ENCODE measurements at regions not wholly inside any gene's neighbourhood (a gene's known extent, or its start where the extent isn't known, plus 50 kb on each side); places are given as distances from the start of the nearest gene placed in this dataset.

DNA sequence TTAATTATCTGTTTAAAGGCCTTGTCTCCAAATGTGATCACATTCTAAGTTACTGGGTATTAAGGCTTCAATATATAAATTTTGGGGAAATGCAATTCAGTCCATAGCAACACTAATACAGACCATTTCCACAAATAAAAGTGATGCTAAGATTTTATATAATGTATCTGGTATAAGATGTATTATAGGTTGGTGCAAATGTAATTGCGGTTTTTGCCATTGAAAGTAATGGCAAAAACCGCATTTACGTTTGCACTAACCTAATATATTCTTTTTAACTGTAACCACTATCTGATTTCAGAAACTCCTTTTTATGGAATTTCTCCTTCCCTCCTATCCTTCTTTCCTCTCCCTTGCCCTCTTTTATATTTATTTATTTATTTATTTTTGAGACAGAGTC is 1020.6 kb downstream of the BCL11A start:
- TF ChIP-seq BACH2 (CRISPR knock-in tag; IDR thresholded peaks at IDR 0.05; ENCODE audit: borderline replicate concordance) = no peak
- TF ChIP-seq SNAI2 (CRISPR knock-in tag; IDR thresholded peaks at IDR 0.05) = no peak
- no peak for TF ChIP-seq CSDC2 (CRISPR knock-in tag; IDR thresholded peaks at IDR 0.05)
- TF ChIP-seq ARNTL (CRISPR knock-in tag; IDR thresholded peaks at IDR 0.05; ENCODE audit: borderline replicate concordance, low read depth) = no peak
- TF ChIP-seq ZFP30 (CRISPR knock-in tag; IDR thresholded peaks at IDR 0.05) = no peak
- TF ChIP-seq, protein P1, sequence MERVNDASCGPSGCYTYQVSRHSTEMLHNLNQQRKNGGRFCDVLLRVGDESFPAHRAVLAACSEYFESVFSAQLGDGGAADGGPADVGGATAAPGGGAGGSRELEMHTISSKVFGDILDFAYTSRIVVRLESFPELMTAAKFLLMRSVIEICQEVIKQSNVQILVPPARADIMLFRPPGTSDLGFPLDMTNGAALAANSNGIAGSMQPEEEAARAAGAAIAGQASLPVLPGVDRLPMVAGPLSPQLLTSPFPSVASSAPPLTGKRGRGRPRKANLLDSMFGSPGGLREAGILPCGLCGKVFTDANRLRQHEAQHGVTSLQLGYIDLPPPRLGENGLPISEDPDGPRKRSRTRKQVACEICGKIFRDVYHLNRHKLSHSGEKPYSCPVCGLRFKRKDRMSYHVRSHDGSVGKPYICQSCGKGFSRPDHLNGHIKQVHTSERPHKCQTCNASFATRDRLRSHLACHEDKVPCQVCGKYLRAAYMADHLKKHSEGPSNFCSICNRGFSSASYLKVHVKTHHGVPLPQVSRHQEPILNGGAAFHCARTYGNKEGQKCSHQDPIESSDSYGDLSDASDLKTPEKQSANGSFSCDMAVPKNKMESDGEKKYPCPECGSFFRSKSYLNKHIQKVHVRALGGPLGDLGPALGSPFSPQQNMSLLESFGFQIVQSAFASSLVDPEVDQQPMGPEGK (CRISPR knock-in tag; IDR thresholded peaks at IDR 0.05; ENCODE audit: borderline replicate concordance) = no peak
- TF ChIP-seq TCF4 (CRISPR knock-in tag; IDR thresholded peaks at IDR 0.05; ENCODE audit: borderline replicate concordance) = no peak
- TF ChIP-seq, protein P2, sequence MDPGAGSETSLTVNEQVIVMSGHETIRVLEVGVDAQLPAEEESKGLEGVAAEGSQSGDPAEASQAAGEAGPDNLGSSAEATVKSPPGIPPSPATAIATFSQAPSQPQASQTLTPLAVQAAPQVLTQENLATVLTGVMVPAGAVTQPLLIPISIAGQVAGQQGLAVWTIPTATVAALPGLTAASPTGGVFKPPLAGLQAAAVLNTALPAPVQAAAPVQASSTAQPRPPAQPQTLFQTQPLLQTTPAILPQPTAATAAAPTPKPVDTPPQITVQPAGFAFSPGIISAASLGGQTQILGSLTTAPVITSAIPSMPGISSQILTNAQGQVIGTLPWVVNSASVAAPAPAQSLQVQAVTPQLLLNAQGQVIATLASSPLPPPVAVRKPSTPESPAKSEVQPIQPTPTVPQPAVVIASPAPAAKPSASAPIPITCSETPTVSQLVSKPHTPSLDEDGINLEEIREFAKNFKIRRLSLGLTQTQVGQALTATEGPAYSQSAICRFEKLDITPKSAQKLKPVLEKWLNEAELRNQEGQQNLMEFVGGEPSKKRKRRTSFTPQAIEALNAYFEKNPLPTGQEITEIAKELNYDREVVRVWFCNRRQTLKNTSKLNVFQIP (CRISPR knock-in tag; IDR thresholded peaks at IDR 0.05; ENCODE audit: borderline replicate concordance, low read depth) = no peak
- no peak for TF ChIP-seq ISL1 (CRISPR knock-in tag; IDR thresholded peaks at IDR 0.05)
- TF ChIP-seq, protein P3, sequence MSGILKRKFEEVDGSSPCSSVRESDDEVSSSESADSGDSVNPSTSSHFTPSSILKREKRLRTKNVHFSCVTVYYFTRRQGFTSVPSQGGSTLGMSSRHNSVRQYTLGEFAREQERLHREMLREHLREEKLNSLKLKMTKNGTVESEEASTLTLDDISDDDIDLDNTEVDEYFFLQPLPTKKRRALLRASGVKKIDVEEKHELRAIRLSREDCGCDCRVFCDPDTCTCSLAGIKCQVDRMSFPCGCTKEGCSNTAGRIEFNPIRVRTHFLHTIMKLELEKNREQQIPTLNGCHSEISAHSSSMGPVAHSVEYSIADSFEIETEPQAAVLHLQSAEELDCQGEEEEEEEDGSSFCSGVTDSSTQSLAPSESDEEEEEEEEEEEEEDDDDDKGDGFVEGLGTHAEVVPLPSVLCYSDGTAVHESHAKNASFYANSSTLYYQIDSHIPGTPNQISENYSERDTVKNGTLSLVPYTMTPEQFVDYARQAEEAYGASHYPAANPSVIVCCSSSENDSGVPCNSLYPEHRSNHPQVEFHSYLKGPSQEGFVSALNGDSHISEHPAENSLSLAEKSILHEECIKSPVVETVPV (CRISPR knock-in tag; IDR thresholded peaks at IDR 0.05) = no peak
- no peak for TF ChIP-seq TOX (CRISPR knock-in tag; IDR thresholded peaks at IDR 0.05; ENCODE audit: borderline replicate concordance)
- TF ChIP-seq, protein P4, sequence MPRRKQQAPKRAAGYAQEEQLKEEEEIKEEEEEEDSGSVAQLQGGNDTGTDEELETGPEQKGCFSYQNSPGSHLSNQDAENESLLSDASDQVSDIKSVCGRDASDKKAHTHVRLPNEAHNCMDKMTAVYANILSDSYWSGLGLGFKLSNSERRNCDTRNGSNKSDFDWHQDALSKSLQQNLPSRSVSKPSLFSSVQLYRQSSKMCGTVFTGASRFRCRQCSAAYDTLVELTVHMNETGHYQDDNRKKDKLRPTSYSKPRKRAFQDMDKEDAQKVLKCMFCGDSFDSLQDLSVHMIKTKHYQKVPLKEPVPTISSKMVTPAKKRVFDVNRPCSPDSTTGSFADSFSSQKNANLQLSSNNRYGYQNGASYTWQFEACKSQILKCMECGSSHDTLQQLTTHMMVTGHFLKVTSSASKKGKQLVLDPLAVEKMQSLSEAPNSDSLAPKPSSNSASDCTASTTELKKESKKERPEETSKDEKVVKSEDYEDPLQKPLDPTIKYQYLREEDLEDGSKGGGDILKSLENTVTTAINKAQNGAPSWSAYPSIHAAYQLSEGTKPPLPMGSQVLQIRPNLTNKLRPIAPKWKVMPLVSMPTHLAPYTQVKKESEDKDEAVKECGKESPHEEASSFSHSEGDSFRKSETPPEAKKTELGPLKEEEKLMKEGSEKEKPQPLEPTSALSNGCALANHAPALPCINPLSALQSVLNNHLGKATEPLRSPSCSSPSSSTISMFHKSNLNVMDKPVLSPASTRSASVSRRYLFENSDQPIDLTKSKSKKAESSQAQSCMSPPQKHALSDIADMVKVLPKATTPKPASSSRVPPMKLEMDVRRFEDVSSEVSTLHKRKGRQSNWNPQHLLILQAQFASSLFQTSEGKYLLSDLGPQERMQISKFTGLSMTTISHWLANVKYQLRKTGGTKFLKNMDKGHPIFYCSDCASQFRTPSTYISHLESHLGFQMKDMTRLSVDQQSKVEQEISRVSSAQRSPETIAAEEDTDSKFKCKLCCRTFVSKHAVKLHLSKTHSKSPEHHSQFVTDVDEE (CRISPR knock-in tag; IDR thresholded peaks at IDR 0.05) = no peak
- TF ChIP-seq, protein P5, sequence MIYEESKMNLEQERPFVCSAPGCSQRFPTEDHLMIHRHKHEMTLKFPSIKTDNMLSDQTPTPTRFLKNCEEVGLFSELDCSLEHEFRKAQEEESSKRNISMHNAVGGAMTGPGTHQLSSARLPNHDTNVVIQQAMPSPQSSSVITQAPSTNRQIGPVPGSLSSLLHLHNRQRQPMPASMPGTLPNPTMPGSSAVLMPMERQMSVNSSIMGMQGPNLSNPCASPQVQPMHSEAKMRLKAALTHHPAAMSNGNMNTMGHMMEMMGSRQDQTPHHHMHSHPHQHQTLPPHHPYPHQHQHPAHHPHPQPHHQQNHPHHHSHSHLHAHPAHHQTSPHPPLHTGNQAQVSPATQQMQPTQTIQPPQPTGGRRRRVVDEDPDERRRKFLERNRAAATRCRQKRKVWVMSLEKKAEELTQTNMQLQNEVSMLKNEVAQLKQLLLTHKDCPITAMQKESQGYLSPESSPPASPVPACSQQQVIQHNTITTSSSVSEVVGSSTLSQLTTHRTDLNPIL (CRISPR knock-in tag; IDR thresholded peaks at IDR 0.05; ENCODE audit: low read depth) = no peak
- no peak for TF ChIP-seq ZC3H10 (CRISPR knock-in tag; IDR thresholded peaks at IDR 0.05)
- TF ChIP-seq PPARA (CRISPR knock-in tag; IDR thresholded peaks at IDR 0.05; ENCODE audit: borderline replicate concordance) = no peak
- no peak for TF ChIP-seq OSR1 (CRISPR knock-in tag; IDR thresholded peaks at IDR 0.05)
- TF ChIP-seq ESRRG (CRISPR knock-in tag; IDR thresholded peaks at IDR 0.05) = no peak
- no peak for TF ChIP-seq GLIS3 (CRISPR knock-in tag; IDR thresholded peaks at IDR 0.05)

DNA sequence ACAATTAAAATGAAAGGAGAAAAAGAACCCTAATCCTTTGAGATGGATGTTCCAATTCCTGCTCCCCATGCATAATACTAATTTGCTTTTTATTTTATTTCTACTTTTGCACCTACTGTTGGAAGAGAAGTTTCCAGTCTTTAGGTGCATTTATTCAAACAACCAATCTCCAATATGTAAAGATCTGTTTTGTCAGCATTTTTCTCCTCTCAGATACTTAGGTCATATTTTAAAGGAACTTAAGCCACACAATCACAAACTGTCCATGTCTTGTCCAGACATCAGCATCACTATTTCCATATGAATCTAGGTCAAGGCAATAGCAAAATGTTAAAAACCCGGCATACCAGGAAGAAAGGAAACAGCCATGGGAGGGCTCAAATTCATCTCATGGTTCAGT is 1023.2 kb downstream of the BCL11A start:
- ATAC-seq = no peak
- TF ChIP-seq OSR1 (CRISPR knock-in tag; IDR thresholded peaks at IDR 0.05) = no peak
- TF ChIP-seq SNAI2 (CRISPR knock-in tag; IDR thresholded peaks at IDR 0.05) = no peak
- TF ChIP-seq, protein P3 (CRISPR knock-in tag; IDR thresholded peaks at IDR 0.05) = no peak
- TF ChIP-seq, protein P4 (CRISPR knock-in tag; IDR thresholded peaks at IDR 0.05) = no peak
- no peak for TF ChIP-seq ZNF8 (CRISPR knock-in tag; IDR thresholded peaks at IDR 0.05)
- TF ChIP-seq ZFP30 (CRISPR knock-in tag; IDR thresholded peaks at IDR 0.05) = no peak
- TF ChIP-seq TCF4 (CRISPR knock-in tag; IDR thresholded peaks at IDR 0.05; ENCODE audit: borderline replicate concordance) = no peak
- TF ChIP-seq, protein P1 (CRISPR knock-in tag; IDR thresholded peaks at IDR 0.05; ENCODE audit: borderline replicate concordance) = no peak
- TF ChIP-seq TOX (CRISPR knock-in tag; IDR thresholded peaks at IDR 0.05; ENCODE audit: borderline replicate concordance) = no peak
- TF ChIP-seq GLIS3 (CRISPR knock-in tag; IDR thresholded peaks at IDR 0.05) = no peak
- no peak for TF ChIP-seq ZNF565 (CRISPR knock-in tag; conservative IDR thresholded peaks at IDR 0.05; ENCODE audit: low read depth)
- TF ChIP-seq, protein P5 (CRISPR knock-in tag; IDR thresholded peaks at IDR 0.05; ENCODE audit: low read depth) = no peak

More for the DNA sequence above, 1020.6 kb downstream of the BCL11A start:
- no peak for ATAC-seq
